IMR-90 (cell line): ENCODE measurements at regions not wholly inside any gene's neighbourhood (a gene's known extent, or its start where the extent isn't known, plus 50 kb on each side); places are given as distances from the start of the nearest gene placed in this dataset.

Experiments used
- ATAC-seq: fragments of 200-7000 bp; cut with Tn5 transposase; 2 replicates; pipeline ENCODE4 v1.9.1; 2020; ENCODE audit warnings: low read depth, mild to moderate bottlenecking, moderate library complexity
- BruUV-seq: library from RNA; stranded (reverse); fragments of 400-500 nt; replicated peaks from 2 replicates; lab custom pipeline; 2021; lab: Mats Ljungman, UMichigan
- CTCF ChIA-PET: fragments of 300-600 bp; formaldehyde crosslinking; extraction: SDS; loops from one replicate; lab custom pipeline; 2021; ENCODE audit warnings: antibody characterized with exemption; lab: Yijun Ruan, JAX
- POLR2A ChIA-PET: fragments of 300-600 bp; sonication (Branson Sonifier 250); formaldehyde crosslinking; loops from one replicate; lab custom pipeline; 2022; ENCODE audit warnings: antibody characterized with exemption; ENCODE audit not compliant: unreplicated experiment; lab: Charles Lee
- DNase-seq: peaks from one replicate; pipeline ENCODE4 v3.0.0; 2013
- H2AFZ ChIP-seq: replicated peaks from 2 replicates; pipeline ENCODE3; 2013; ENCODE audit warnings: low read length, mild to moderate bottlenecking; ENCODE audit not compliant: poor library complexity
- H2AK5ac ChIP-seq: 2 replicates; pipeline ENCODE4 v1.6.1; 2013; ENCODE audit warnings: low read depth, low read length, inconsistent platforms
- H2AK9ac ChIP-seq: replicated peaks from 2 replicates; pipeline ENCODE3; 2013; ENCODE audit warnings: mild to moderate bottlenecking, low read depth, low read length, moderate library complexity; ENCODE audit not compliant: poor library complexity
- H2BK120ac ChIP-seq: 2 replicates; pipeline ENCODE4 v1.6.1; 2013; ENCODE audit warnings: low read depth, low read length, inconsistent platforms
- H2BK15ac ChIP-seq: 3 replicates; pipeline ENCODE4 v1.6.1; 2013; ENCODE audit warnings: low read depth, low read length, inconsistent platforms
- H2BK20ac ChIP-seq: 2 replicates; pipeline ENCODE4 v1.6.1; 2013; ENCODE audit warnings: low read depth, mild to moderate bottlenecking, inconsistent platforms, low read length, moderate library complexity
- H2BK5ac ChIP-seq: 2 replicates; pipeline ENCODE4 v1.6.1; 2013; ENCODE audit warnings: mild to moderate bottlenecking, low read depth, low read length, inconsistent platforms; ENCODE audit not compliant: poor library complexity, severe bottlenecking
- H3K14ac ChIP-seq: replicated peaks from 2 replicates; pipeline ENCODE4 v1.6.1; 2013; ENCODE audit warnings: low read depth, low read length, inconsistent platforms
- H3K18ac ChIP-seq: 2 replicates; pipeline ENCODE4 v1.6.1; 2013; ENCODE audit warnings: low read depth, low read length, control low read depth
- H3K23ac ChIP-seq: 2 replicates; pipeline ENCODE4 v1.6.1; 2013; ENCODE audit warnings: low read depth, low read length, inconsistent platforms
- H3K27ac ChIP-seq: 2 replicates; pipeline ENCODE4 v1.5.1; 2013; ENCODE audit warnings: mild to moderate bottlenecking, control low read depth, low read length; ENCODE audit not compliant: insufficient read depth
- H3K27me3 ChIP-seq: 2 replicates; pipeline ENCODE4 v1.6.1; 2013; ENCODE audit warnings: low read length; ENCODE audit not compliant: control insufficient read depth, insufficient read depth
- H3K36me3 ChIP-seq: 2 replicates; pipeline ENCODE4 v1.6.1; 2013; ENCODE audit warnings: low read length, mixed read lengths; ENCODE audit not compliant: control insufficient read depth, insufficient read depth
- H3K4ac ChIP-seq: 2 replicates; pipeline ENCODE4 v1.6.1; 2013; ENCODE audit warnings: low read depth, low read length, inconsistent platforms
- H3K4me1 ChIP-seq: 2 replicates; pipeline ENCODE4 v1.6.1; 2013; ENCODE audit warnings: low read length, mixed read lengths; ENCODE audit not compliant: control insufficient read depth, insufficient read depth
- H3K4me2 ChIP-seq: 2 replicates; pipeline ENCODE4 v1.6.1; 2013; ENCODE audit warnings: low read depth, mild to moderate bottlenecking, control low read depth, low read length, moderate library complexity
- H3K4me3 ChIP-seq: 2 replicates; pipeline ENCODE4 v1.5.1; 2013; ENCODE audit warnings: low read depth, mild to moderate bottlenecking, control low read depth, low read length, moderate library complexity; ENCODE audit not compliant: insufficient read depth
- H3K56ac ChIP-seq: 2 replicates; pipeline ENCODE4 v1.6.1; 2013; ENCODE audit warnings: low read length, inconsistent platforms; ENCODE audit not compliant: insufficient read depth; ENCODE audit errors: extremely low read depth
- H3K79me1 ChIP-seq, 2 experiments: 2 replicates each; pipeline ENCODE4 v1.6.1; 2013; ENCODE audit warnings: low read length in 2 of 2, inconsistent platforms in 1 of 2, low read depth in 1 of 2
- H3K9ac ChIP-seq: 2 replicates; pipeline ENCODE4 v1.6.1; 2013; ENCODE audit warnings: low read depth, low read length, control low read depth
- H3K9me1 ChIP-seq: 2 replicates; pipeline ENCODE4 v1.6.1; 2013; ENCODE audit warnings: low read length, inconsistent platforms; ENCODE audit not compliant: insufficient read depth
- H3K9me3 ChIP-seq: 2 replicates; pipeline ENCODE4 v1.6.1; 2013; ENCODE audit warnings: low read length; ENCODE audit not compliant: control insufficient read depth, insufficient read depth
- H4K20me1 ChIP-seq: 2 replicates; pipeline ENCODE4 v1.6.1; 2013; ENCODE audit warnings: low read length, inconsistent platforms; ENCODE audit not compliant: insufficient read depth
- H4K5ac ChIP-seq: 2 replicates; pipeline ENCODE4 v1.6.1; 2013; ENCODE audit warnings: mild to moderate bottlenecking, low read depth, low read length, control low read depth
- H4K8ac ChIP-seq, 2 experiments: 2 replicates each; pipeline ENCODE4 v1.6.1; 2013; ENCODE audit warnings: low read depth in 2 of 2, low read length in 2 of 2, control low read depth in 1 of 2, inconsistent platforms in 1 of 2
- H4K91ac ChIP-seq: 2 replicates; pipeline ENCODE4 v1.6.1; 2013; ENCODE audit warnings: low read depth, low read length, inconsistent platforms; ENCODE audit not compliant: insufficient read depth
- BHLHE40 ChIP-seq: fragments of 150-350 bp; IDR thresholded peaks from 2 replicates; pipeline ENCODE4 v1.6.1; 2016; ENCODE audit warnings: mild to moderate bottlenecking, low read depth, low read length
- CEBPB ChIP-seq: IDR thresholded peaks from 2 replicates; pipeline ENCODE4 v1.6.1; 2012; ENCODE audit warnings: low read depth, low read length, improper control_type of control experiment
- CHD1 ChIP-seq: IDR thresholded peaks from 2 replicates; pipeline ENCODE4 v1.6.1; 2012; ENCODE audit warnings: low read depth, low read length, improper control_type of control experiment
- CTCF ChIP-seq: conservative IDR thresholded peaks from 2 replicates; pipeline ENCODE4 v1.5.1; 2012; ENCODE audit warnings: mild to moderate bottlenecking, low read depth, low read length, improper control_type of control experiment
- ELK1 ChIP-seq: fragments of 150-350 bp; IDR thresholded peaks from 2 replicates; pipeline ENCODE4 v1.6.1; 2016; ENCODE audit warnings: low read depth, mild to moderate bottlenecking, low read length, moderate library complexity, borderline replicate concordance
- FOS ChIP-seq: fragments of 150-350 bp; IDR thresholded peaks from 2 replicates; pipeline ENCODE4 v1.6.1; 2016; ENCODE audit warnings: low read depth, low read length
- MAFK ChIP-seq: IDR thresholded peaks from 2 replicates; pipeline ENCODE4 v1.6.1; 2012; ENCODE audit warnings: low read depth, low read length, improper control_type of control experiment
- MAZ ChIP-seq: IDR thresholded peaks from 2 replicates; pipeline ENCODE4 v1.6.1; 2012; ENCODE audit warnings: low read depth, mild to moderate bottlenecking, low read length, improper control_type of control experiment, moderate library complexity, borderline replicate concordance
- MXI1 ChIP-seq: IDR thresholded peaks from 2 replicates; pipeline ENCODE4 v1.6.1; 2012; ENCODE audit warnings: low read depth, mild to moderate bottlenecking, low read length, moderate library complexity, borderline replicate concordance
- NFE2L2 ChIP-seq: fragments of 150-350 bp; IDR thresholded peaks from 2 replicates; pipeline ENCODE4 v1.6.1; 2016; ENCODE audit warnings: low read depth, mild to moderate bottlenecking, low read length
- POLR2A ChIP-seq: IDR thresholded peaks from 2 replicates; pipeline ENCODE4 v1.6.1; 2012; ENCODE audit warnings: mild to moderate bottlenecking, low read depth, low read length
- RAD21 ChIP-seq: IDR thresholded peaks from 2 replicates; pipeline ENCODE4 v1.6.1; 2012; ENCODE audit warnings: low read length, improper control_type of control experiment
- RCOR1 ChIP-seq: IDR thresholded peaks from 2 replicates; pipeline ENCODE4 v1.6.1; 2012; ENCODE audit warnings: mild to moderate bottlenecking, low read length, improper control_type of control experiment; ENCODE audit not compliant: insufficient replicate concordance
- RFX5 ChIP-seq: IDR thresholded peaks from 2 replicates; pipeline ENCODE4 v1.8.0; 2012; ENCODE audit warnings: low read depth, mild to moderate bottlenecking, low read length, moderate library complexity
- SMC3 ChIP-seq: fragments of 150-350 bp; IDR thresholded peaks from 2 replicates; pipeline ENCODE4 v1.6.1; 2016; ENCODE audit warnings: low read depth, mild to moderate bottlenecking, antibody characterized with exemption, low read length, moderate library complexity
- USF2 ChIP-seq: fragments of 150-350 bp; IDR thresholded peaks from 2 replicates; pipeline ENCODE4 v1.6.1; 2017; ENCODE audit warnings: mild to moderate bottlenecking, antibody characterized with exemption, low read length, low read depth
- WGBS, 2 experiments: methylation state at CpG; one replicate each; pipeline versions ENCODE4 v1.1.5 to v1.1.7; 2013; ENCODE audit warnings: missing lambda C conversion rate in 2 of 2; ENCODE audit not compliant: insufficient read length in 1 of 2; ENCODE audit errors: extremely low coverage in 2 of 2; 5-methylcytosine and 5-hydroxymethylcytosine counted together
- dilution Hi-C: fragments of 300-500 bp; cut with HindIII; formaldehyde crosslinking; loops from one replicate; pipeline ENCODE4 v1.14.3; 2018; ENCODE audit warnings: low sequenced_read_pairs; ENCODE audit not compliant: unreplicated experiment
- in situ Hi-C: fragments of 300-500 bp; cut with MboI; formaldehyde crosslinking; loops from 3 replicates; pipeline ENCODE4 v1.14.3; 2019; ENCODE audit warnings: low sequenced_read_pairs, inconsistent platforms, mixed read lengths
- intact Hi-C: fragments of 100-400 bp; cut with micrococcal nuclease; formaldehyde crosslinking; loops from 2 replicates; pipeline ENCODE4 v1.10.0; 2022

GRCh38 chr2:226581004-226581403, 218.6 kb downstream of the IRS1 start:
- ChIA-PET CTCF (no interaction called here), POLR2A (no interaction called here)
- Histone ChIP-seq H3K56ac (no peak overlapping the region), H2BK5ac (peak overlapping the region; percentile 33), H2BK15ac (peak overlapping the region; percentile 54), H3K36me3 (no peaks in the 10 kb centered on the region), H2AK9ac (no peak overlapping the region), H3K4ac (peak overlapping the region; percentile 81), H3K14ac (peak overlapping the region; percentile 62), H4K5ac (peak overlapping the region; percentile 73; the same call in 1 of the 2 replicates), H3K4me2 (no peak overlapping the region), H3K79me1 (peaks cover 0 to 15% of the 10 kb centered on the region in 2 experiments; a peak in 2 of 4 replicates), H2AK5ac (peak overlapping the region; percentile 80; the same call in 1 of the 2 replicates), H3K4me1 (peaks cover 24% of the 10 kb centered on the region; the same call in 1 of the 2 replicates), H4K8ac (peak overlapping the region; percentile 15 to 57; a peak in 3 of 4 replicates), H3K4me3 (no peak overlapping the region), H2AFZ (peak overlapping the region; percentile 70), H3K9me3 (no peaks in the 10 kb centered on the region), H4K91ac (peak overlapping the region; percentile 82), H3K18ac (peak overlapping the region; percentile 92; the same call in 1 of the 2 replicates), H2BK120ac (peak overlapping the region; percentile 80), H3K27ac (peak overlapping the region; percentile 11), H3K9ac (no peak overlapping the region), H4K20me1 (no peaks in the 10 kb centered on the region), H3K27me3 (no peaks in the 10 kb centered on the region), H3K23ac (peak overlapping the region; percentile 21; the same call in 1 of the 2 replicates), H2BK20ac (peak overlapping the region; percentile 86), H3K9me1 (peaks cover 11% of the 10 kb centered on the region; the same call in 1 of the 2 replicates)
- BruUV-seq = no TSS peak
- intact Hi-C loops = loop anchor here (5.0 to 10.0 kb wide), 3 partner anchors 99 to 396 kb away; no protein-coding TSS in a partner anchor
- in situ Hi-C loops = no loop called here
- TF ChIP-seq RFX5 (no peak), CTCF (no peak), RAD21 (no peak), POLR2A (no peak), CHD1 (no peak), BHLHE40 (no peak), MAZ (no peak), ELK1 (no peak), RCOR1 (no peak), MAFK (no peak), FOS (no peak), MXI1 (no peak), NFE2L2 (no peak), USF2 (no peak), SMC3 (no peak), CEBPB (no peak)
- ATAC-seq = no peak
- dilution Hi-C loops = no loop called here
- no CpG with 5 or more reads among the region's 2 CpGs for WGBS, 2 experiments
- DNase-seq = no peak
